Right lobe of liver (tissue), 4 donors: ENCODE measurements at regions not wholly inside any gene's neighbourhood (a gene's known extent, or its start where the extent isn't known, plus 50 kb on each side); places are given as distances from the start of the nearest gene placed in this dataset.

Source experiments
- CTCF ChIP-seq, 4 donors: fragments of 200-600 bp in 3 of 4; fragments of 450-650 bp in 1 of 4; IDR thresholded peaks; one replicate each; pipeline versions ENCODE4 v1.5.1 to v1.8.0; 2016 to 2022; ENCODE audit warnings: antibody characterized with exemption in 4 of 4, mild to moderate bottlenecking in 2 of 4
- POLR2A ChIP-seq: fragments of 450-650 bp; IDR thresholded peaks from one replicate; pipeline ENCODE4 v1.6.1; 2017; ENCODE audit warnings: antibody characterized with exemption, mild to moderate bottlenecking
- donor health status: DM: no; HTN: no; CAD: no.
- donor health status: DM: no; HTN: no; CAD: no.
- donor health status: DM: no; HTN: yes; CAD: no.

GRCh38 chr15:24761704-24762302 lies 86.2 kb downstream of the NPAP1 start:
- peak; percentile 18 to 56 (median 53) for TF ChIP-seq CTCF (IDR thresholded peaks at IDR 0.05)
- TF ChIP-seq POLR2A, result no peak
